ENCODE measurements at regions not wholly inside any gene's neighbourhood (a gene's known extent, or its start where the extent isn't known, plus 50 kb on each side); places are given as distances from the start of the nearest gene placed in this dataset.

- TF ChIP-seq REST (IDR thresholded peaks at IDR 0.05; ENCODE audit: insufficient read depth in 1 of 2, low read depth in 2 of 2, low read length in 2 of 2) (no peak), SIN3A (IDR thresholded peaks at IDR 0.05; ENCODE audit: borderline replicate concordance, insufficient read depth, low read length) (no peak), POLR2AphosphoS5 (IDR thresholded peaks at IDR 0.05; ENCODE audit: low read depth, low read length) (no peak), TAF1 (IDR thresholded peaks at IDR 0.05; ENCODE audit: borderline replicate concordance, insufficient read depth, low read length) (no peak), FOXP2 (optimal IDR thresholded peaks at IDR 0.05; ENCODE audit: borderline replicate concordance, extremely low read depth, extremely low read length, insufficient read depth) (no peak)
Observed at GRCh38 chr5:124111886-124112285, 599.9 kb downstream of the CSNK1G3 start.

- no peak for TF ChIP-seq SIN3A (IDR thresholded peaks at IDR 0.05; ENCODE audit: borderline replicate concordance, insufficient read depth, low read length)
- no peak for TF ChIP-seq FOXP2 (optimal IDR thresholded peaks at IDR 0.05; ENCODE audit: borderline replicate concordance, extremely low read depth, extremely low read length, insufficient read depth)
- no peak for TF ChIP-seq REST (IDR thresholded peaks at IDR 0.05; ENCODE audit: insufficient read depth in 1 of 2, low read depth in 2 of 2, low read length in 2 of 2)
- TF ChIP-seq POLR2AphosphoS5 (IDR thresholded peaks at IDR 0.05; ENCODE audit: low read depth, low read length) = no peak
- TF ChIP-seq TAF1 (IDR thresholded peaks at IDR 0.05; ENCODE audit: borderline replicate concordance, insufficient read depth, low read length) = no peak
Observed at GRCh38 chr5:124110942-124111341, 599.0 kb downstream of the CSNK1G3 start.

- TF ChIP-seq TAF1 (IDR thresholded peaks at IDR 0.05; ENCODE audit: borderline replicate concordance, insufficient read depth, low read length) (no peak), REST (IDR thresholded peaks at IDR 0.05; ENCODE audit: insufficient read depth in 1 of 2, low read depth in 2 of 2, low read length in 2 of 2) (no peak), FOXP2 (optimal IDR thresholded peaks at IDR 0.05; ENCODE audit: borderline replicate concordance, extremely low read depth, extremely low read length, insufficient read depth) (no peak), SIN3A (IDR thresholded peaks at IDR 0.05; ENCODE audit: borderline replicate concordance, insufficient read depth, low read length) (no peak), POLR2AphosphoS5 (IDR thresholded peaks at IDR 0.05; ENCODE audit: low read depth, low read length) (no peak)
Observed at GRCh38 chr5:124105326-124105725, 593.3 kb downstream of the CSNK1G3 start.

- no peak for TF ChIP-seq POLR2AphosphoS5 (IDR thresholded peaks at IDR 0.05; ENCODE audit: low read depth, low read length)
- no peak for TF ChIP-seq SIN3A (IDR thresholded peaks at IDR 0.05; ENCODE audit: borderline replicate concordance, insufficient read depth, low read length)
- no peak for TF ChIP-seq TAF1 (IDR thresholded peaks at IDR 0.05; ENCODE audit: borderline replicate concordance, insufficient read depth, low read length)
- no peak for TF ChIP-seq FOXP2 (optimal IDR thresholded peaks at IDR 0.05; ENCODE audit: borderline replicate concordance, extremely low read depth, extremely low read length, insufficient read depth)
- no peak for TF ChIP-seq REST (IDR thresholded peaks at IDR 0.05; ENCODE audit: insufficient read depth in 1 of 2, low read depth in 2 of 2, low read length in 2 of 2)
Observed at GRCh38 chr5:124104821-124105220, 592.8 kb downstream of the CSNK1G3 start.

- no peak for TF ChIP-seq REST (IDR thresholded peaks at IDR 0.05; ENCODE audit: insufficient read depth in 1 of 2, low read depth in 2 of 2, low read length in 2 of 2)
- TF ChIP-seq SIN3A (IDR thresholded peaks at IDR 0.05; ENCODE audit: borderline replicate concordance, insufficient read depth, low read length) = no peak
- TF ChIP-seq TAF1 (IDR thresholded peaks at IDR 0.05; ENCODE audit: borderline replicate concordance, insufficient read depth, low read length) = no peak
- no peak for TF ChIP-seq FOXP2 (optimal IDR thresholded peaks at IDR 0.05; ENCODE audit: borderline replicate concordance, extremely low read depth, extremely low read length, insufficient read depth)
- no peak for TF ChIP-seq POLR2AphosphoS5 (IDR thresholded peaks at IDR 0.05; ENCODE audit: low read depth, low read length)
Observed at GRCh38 chr5:124104344-124104743, 592.4 kb downstream of the CSNK1G3 start.
